NOMO-1 (cell line): ENCODE measurements at regions not wholly inside any gene's neighbourhood (a gene's known extent, or its start where the extent isn't known, plus 50 kb on each side); places are given as distances from the start of the nearest gene placed in this dataset.

Source experiments
- DNase-seq, 2 experiments: peaks; one replicate each; lab custom pipeline; 2025; ENCODE audit not compliant: unreplicated experiment in 2 of 2; lab: John Stamatoyannopoulos, UW

DNA sequence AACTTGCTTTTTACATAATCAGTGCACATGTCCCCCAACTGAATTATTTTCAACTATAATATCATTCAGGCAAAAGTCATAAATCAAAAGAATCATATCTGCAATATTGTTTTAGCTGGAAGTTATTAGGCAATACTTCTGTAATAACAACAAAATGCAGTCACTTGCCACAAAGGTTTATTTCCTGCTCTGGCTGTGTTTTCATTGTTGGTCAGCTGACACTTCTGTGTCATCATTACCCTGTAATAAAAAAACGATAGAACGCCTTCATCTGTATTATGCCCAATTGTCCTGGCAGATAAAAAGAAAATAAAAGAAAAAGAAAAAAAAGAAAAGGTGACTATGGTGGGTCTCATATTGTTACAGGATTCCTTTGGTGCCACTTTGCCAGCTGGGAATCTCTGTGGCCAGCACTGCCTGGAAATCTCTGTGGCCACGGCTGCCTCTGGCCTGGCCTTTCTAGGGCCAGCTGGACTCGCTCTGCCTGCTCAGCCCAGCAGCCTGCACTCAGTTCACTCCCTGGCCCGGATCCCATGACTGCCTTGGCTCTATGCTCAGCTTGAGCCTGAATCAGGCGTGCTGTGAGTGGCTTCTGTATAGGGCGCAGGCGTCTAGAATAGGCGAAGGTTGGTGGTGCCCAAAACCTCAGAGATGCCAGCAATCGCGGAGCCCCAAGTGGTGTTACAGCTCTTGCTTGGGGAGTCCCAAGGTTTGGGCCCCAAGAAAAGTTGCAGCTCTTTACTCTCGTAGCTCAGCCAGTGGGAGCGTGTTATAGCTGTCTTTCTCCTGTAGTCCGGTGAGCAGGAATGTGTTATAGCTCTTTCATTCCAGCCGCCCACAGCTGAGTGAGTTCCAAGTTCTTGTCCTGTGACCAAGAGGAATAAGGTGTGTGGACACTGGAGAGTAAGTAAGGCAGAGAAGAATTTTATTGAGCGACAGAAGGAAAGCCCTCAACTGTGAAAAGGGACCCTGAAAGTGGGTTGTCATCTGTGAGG is 1227.1 kb downstream of the SLITRK1 start:
- DNase-seq, result peak; percentile 18 to 65

DNA sequence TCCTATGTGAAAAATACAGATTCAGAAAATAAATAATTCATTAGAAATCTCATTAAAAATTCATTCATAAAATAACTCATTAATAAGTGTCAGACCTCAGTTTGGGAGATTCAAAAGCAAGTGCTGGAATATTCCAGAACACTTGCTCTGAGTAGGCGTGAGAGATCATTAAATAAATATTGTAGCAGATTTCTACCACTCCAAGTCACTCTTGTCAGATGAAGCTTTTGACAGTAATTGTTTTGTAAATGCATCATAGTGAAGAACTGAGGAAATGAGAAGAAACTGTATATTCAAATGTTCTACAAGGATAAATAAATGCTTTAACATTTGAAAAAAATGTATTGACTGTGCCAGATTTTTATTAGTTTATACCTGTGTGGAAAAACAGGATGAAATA is 1228.1 kb downstream of the SLITRK1 start:
- DNase-seq, result no peak

DNA sequence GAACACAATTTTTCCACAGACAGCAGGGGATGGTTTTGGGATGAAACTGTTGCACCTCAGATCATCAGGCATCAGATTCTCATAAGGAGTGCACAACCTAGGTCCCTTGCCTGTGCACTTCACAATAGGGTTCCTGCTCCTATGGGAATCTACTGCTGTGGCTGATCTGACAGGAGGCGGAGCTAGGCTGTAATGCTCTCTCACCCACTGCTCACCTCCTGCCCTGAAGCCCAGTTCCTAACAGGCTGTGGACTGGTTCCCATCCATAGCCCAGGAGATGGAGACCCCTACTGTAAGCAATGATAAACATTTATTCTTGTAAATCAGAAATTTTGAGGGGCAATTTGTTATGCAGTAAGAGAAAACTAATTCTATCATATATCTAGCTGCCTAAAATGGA is 1234.7 kb downstream of the SLITRK1 start:
- DNase-seq, result no peak

DNA sequence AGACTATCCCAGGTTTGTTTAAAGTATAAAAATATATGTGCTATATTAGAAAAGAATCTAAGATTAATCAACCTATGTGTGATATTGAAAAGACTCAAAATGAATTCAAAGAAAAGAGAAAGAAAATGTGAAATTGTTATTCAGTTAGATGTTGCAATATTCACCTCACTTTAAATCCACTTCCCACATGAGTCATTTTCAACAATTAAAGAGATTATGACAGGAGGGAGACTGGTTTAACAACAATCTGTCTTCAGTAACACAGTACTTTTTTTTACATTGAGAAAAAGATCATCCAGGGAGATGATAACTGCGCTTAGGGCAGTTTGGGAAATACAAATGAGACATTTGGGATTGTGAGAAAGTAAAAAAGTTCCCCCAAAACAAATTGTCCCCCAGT is 1246.2 kb downstream of the SLITRK1 start:
- peak; percentile 6 to 79 for DNase-seq

DNA sequence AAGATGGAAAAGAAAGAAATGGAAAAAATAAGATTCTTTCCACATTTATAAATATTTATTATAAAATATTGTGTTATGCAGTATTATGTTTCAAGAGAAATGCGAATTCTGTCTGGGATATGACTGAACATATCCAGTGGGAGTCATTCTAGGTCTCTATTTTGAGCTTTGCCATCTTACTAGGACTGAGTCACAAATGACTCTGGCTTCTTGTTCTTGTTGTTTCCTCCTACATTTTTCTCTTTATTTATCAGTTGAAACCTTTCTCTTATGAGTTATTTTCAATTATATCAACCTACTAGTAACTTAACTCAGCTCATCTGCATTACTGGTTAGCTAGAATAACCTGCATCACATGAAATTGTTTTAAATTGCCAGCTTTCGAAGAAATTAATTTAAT is 1247.3 kb downstream of the SLITRK1 start:
- no peak for DNase-seq

DNA sequence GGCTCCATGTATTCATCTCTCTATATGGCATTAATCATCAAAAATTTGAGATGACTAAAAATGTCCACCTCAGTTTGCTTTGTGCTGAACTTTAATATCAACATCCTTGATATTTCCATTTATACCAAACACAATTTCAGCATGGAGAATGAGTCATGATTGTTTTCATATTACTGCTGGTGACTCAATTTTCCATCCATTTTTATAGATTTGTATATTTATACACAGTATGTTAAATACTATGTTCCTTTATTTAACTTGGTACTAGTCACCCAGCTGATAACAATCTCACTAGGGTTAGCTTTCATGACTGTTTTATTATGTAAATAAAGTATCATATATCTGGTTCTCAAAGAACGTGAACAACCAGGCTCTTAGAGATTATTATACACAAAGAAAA is 1255.1 kb downstream of the SLITRK1 start:
- DNase-seq, result no peak

DNA sequence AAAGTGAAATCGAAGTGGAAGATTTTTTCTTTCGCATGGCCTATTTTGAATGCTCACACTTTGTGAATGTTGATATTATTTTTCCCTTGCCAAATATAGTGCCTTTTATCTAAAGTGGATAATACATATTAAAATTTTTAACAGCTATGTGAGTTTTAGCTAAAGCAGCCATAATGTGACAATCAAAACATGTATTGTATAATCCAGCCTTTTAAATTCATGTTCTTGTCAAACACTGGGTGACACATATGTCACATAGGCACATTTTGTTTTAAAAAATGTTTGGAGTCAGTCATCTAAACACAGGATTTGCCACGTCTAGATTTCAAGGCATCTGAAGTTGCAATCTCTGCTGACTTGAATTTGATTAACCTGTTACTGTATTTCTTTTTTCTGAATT is 1256.6 kb downstream of the SLITRK1 start:
- DNase-seq, result no peak

DNA sequence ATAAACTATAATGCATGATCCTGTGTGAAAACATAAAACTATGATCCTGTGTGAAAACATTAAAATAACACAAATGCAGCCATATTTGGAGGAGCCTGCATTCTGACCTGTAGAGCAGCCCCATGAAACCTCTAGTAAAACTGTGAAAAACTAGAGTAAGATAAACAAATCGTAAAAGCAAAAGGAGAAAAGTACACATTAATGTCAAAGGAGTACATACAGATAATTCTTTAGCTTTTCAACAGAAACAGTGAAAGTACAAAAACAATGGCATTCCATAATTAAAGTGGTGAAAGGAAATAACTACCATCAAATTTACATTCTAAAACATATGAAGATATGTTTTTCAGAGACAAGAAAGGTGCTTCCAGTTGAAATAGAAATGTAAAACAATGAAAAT is 1267.2 kb downstream of the SLITRK1 start:
- no peak for DNase-seq

DNA sequence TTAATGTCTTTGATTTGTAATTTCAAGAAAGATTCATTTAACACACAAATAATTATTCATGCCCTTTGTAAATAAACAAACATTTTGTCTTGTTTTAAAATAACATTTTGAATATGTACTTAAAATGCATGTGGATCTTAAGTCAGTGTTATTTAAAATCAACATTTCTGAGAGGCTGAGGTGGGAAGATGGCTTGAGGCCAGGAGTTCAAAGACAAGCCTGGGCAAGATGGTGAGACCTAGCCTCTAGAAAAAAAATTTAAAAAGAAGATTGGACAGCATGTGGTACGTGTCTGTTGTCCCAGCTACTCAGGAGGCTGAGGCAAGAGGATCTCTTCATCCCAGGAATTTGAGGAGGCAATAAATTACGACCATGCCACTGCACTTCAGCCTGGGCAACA is 1268.2 kb downstream of the SLITRK1 start:
- no peak for DNase-seq

DNA sequence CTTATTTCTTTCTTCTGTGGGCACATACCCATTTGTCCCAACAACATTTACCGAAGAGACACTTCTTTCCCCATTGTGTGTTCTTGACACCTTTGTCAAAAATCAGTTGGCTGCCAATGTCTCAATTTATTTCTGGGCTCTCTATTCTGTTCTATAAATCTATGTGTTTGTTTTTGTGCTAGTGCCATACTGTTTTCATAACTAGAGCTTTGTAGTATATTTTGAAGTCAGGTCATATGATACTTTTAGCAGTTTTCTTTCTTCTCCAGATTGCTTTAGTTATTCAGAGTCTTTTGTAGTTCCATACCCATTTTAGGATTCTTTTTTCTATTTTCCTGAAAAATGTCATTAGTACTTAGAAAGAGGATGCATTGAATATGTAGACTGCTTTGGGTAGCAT is 1276.3 kb downstream of the SLITRK1 start:
- no peak for DNase-seq

DNA sequence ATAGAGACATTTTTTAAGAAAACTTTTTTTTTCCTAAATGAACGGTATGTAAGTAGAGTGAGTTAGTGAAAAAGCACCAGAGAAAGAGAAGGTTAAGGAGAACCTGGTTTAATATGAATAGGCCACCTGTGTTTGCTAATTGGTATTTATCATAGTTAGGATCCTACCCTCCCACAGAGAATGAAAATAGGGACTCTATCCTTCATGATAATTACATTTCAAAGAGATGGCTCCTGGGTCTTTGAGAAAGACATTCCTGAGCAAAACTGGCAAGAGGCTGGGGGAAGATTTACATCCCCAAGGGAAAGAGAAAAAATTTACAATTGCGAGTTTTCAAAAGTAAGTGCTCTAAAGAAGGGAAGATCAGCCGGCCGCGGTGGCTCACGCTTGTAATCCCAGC is 1284.5 kb downstream of the SLITRK1 start:
- no peak for DNase-seq

DNA sequence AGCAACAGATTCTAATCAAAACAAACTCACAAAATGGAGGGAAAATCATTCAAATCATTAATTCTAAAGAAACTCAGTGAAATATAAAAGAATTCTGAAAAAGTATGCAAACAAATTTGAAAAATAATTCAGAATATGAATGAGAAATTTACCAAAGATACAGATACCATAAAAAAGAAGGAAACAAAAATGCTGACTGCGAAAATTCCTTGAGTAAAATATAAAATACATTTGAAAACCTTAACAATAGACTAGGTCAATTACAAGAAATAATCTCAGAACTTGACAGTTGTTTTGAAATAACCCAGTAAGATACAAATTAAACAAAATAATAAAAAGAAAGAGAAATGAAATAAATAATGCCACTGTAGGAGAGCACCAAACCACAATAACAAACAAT is 1289.0 kb downstream of the SLITRK1 start:
- no peak for DNase-seq

DNA sequence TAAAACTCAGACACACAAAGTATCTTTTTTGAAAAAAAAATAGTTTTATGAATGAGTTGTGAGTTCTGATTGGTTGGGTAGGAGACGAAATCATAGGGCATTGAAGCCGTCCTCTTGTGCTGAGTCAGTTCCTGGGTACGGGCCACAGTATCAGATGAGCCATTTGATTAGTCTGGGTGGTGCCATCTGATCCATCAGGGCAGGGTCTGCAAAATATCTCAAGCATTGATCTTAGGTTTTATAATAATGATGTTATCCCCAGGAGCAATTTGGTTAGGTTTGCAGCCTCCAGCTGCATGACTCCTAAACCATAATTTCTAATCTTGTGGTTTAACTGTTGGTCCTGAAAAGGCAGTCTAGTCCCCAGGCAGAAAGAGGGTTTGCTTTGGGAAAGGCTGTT is 1310.6 kb downstream of the SLITRK1 start:
- no peak for DNase-seq

DNA sequence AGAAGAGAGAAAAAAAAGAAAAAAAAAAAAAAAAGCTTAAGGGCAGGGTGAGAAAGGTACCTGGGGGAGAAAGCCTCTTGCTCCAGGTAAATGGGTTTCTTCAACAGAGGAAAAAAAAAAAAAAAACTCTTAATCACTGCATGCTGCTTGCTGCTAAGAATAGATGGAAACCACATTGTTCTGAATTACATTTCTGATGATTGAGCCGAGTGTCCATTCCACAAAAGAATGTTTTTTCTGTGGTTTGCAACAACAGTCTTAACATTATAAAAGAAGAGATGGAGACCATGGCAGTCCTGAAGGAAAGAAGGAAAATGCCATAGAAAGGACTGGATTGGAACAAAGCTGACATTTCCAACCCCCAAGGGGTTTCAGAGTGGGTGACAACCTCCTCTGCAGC is 1312.7 kb downstream of the SLITRK1 start:
- no peak for DNase-seq

DNA sequence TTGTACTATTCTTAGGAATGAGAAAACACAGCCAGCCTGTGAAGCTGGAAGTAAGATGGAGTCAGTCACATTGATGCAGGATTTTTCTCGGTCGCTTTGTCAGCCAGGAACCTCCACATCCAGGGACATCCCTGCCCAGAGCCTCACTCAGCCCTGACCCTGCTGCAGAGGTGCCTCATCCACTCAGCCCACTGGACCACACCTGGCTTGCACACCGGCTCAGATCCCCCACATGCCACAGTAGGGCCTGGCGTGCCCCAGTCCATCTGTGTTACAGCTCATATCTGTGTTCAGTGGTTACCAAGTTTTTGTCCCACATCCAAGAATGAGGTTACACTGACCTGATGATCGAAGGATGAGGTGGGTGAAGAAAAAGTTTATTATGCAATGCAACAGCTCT is 1315.4 kb downstream of the SLITRK1 start:
- no peak for DNase-seq

DNA sequence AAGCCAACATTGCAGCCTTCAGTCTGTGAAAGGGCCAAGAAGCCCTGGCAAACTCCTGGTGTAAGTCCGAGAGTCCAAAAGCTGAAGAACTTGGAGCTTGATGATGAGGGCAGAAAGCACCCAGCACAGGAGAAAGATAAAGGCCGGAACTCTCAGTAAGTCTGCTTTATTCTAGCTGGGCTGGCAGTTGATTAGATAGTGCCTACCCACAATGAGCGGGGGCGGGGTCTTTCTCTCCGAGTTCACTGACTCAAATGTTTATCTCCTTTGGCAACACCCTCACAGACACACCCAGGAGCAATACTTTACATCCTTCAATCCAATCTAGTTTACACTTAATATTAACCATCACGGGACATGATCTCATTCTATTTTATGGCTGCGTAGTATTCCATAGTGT is 1317.1 kb downstream of the SLITRK1 start:
- no peak for DNase-seq

DNA sequence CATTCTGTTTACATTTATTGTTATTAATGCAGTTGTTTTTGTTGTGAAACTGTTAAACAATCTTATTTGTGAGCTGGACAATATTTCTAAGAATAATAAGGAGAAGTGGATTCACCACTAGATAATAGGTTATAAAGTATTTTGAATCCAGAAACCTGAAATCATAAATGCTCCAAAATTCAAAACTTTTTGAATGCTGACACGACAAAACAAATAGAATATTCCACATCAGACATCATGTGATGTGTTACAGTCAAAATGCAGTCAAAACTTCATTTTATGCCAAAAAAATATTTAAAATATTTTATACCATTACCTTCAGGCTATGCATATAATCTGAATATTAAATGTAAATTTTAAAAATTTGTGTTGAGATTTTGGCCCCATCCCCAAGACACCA is 1321.4 kb downstream of the SLITRK1 start:
- no peak for DNase-seq

DNA sequence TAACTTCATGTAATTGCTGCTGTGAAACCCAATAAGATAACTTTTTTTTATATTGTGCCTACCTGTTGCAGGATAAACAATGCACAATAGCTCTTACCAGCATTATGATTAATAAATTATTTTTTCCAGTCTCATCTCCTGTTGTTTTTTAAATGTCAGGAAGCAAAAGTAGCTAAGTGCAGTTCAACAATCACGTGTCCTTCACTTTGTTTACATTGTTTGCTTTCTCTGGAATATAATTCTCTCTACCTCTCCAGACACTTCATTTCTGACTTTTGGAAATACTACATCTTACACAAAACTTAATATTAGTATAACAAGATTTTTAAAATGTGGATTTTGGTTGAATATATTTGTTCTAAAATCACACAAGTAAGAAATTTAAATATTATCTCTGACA is 1359.4 kb downstream of the SLITRK1 start:
- DNase-seq, result no peak

DNA sequence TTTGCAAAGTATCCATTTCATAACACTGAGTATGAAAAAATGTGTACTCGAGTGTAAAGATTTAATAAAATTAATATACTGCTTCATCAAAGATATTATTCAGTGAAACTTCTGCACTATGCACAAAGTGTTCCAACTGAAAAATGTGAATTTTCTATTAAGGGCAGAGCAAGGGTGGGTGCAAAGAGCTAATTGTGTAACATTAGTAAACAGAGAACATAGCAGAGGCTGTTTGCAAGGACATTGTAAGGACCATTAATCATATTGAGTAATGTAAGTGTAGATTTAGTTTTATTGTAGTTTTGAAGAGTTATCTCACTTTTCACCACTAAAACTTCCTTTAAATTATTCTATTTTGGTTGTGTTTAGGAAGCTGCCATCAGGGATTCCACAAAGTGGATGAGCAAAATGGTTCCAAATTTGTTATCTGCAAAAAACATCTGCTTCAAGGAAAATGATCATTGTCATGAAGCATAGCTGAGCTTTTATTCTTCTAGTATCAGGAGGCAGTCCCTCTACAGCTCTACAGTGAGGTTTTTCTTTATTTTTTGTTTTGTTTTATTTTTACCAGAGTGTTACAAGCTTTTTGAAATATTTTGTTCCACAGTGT is 1375.4 kb downstream of the SLITRK1 start:
- DNase-seq, result no peak

DNA sequence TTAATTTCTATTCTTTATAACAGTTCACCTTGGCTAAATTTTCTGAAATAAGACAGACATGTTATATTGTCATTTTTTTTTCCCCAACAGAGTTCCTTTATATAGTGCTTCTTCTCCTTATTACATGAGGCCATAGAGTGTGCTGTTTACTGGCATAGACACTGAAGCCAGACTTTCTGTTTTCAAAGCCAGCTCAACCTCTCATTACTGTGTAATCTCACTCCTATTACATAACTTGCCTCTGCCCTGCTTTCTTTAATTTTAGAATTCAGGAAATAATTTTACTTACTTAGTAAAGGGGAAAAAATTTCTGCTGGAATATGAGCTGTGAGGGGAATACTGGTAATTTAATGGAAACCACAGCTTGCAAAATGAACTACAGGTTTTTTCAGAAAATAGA is 1380.4 kb downstream of the SLITRK1 start:
- no peak for DNase-seq

DNA sequence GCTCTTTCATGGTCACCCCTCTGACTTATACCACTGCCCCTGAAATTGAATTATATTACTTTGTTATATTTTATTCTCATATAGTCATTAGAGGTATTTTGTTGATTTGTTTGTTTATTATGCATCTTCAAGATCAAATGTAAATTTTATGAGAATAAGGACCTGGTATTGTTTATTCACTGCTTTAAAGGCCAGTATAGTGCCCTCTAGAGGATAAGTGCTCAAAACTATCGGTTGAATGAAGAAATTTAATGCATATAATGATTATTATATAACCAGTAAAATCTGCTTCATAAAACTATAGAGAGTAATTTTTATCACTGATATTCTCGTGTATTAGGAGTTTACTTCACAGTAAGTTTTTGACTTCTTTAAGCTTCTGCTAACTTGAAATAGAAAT is 1401.9 kb downstream of the SLITRK1 start:
- DNase-seq, result no peak

DNA sequence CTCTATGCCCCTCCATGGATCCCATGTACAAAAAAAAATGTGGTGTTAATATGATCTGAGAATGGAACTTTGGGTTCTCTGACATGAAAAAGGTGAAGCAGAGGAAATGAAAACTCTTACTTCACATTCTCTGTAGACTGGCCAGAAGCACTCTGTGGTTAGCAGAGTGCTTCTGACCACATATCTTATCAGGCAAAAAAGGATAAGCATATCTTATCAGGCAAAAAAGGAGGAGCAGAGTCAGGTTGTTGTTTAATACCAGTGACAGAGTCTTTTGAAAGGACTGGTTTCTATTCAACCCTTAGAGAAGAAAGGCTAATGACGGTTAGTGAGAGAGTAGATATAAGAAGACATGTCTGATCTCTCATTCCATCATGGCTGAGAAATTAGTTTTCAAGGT is 1404.8 kb downstream of the SLITRK1 start:
- no peak for DNase-seq
